PFSK-1 (cell line): ENCODE measurements at regions not wholly inside any gene's neighbourhood (a gene's known extent, or its start where the extent isn't known, plus 50 kb on each side); places are given as distances from the start of the nearest gene placed in this dataset.

ENCODE experiments used
- POLR2AphosphoS5 ChIP-seq: IDR thresholded peaks from 2 replicates; pipeline ENCODE4 v1.6.1; 2012; ENCODE audit warnings: low read depth, mild to moderate bottlenecking, control low read depth, low read length, moderate library complexity
- SIN3A ChIP-seq: IDR thresholded peaks from 2 replicates; pipeline ENCODE4 v1.6.1; 2012; ENCODE audit warnings: mild to moderate bottlenecking, low read length, moderate library complexity, borderline replicate concordance; ENCODE audit not compliant: insufficient read depth
- TAF1 ChIP-seq: IDR thresholded peaks from 2 replicates; pipeline ENCODE4 v1.6.1; 2012; ENCODE audit warnings: low read length, control low read depth, borderline replicate concordance; ENCODE audit not compliant: insufficient read depth
- TF ChIP-seq, protein P1 (sequence below), 2 experiments: IDR thresholded peaks; 2 replicates each; pipeline versions ENCODE4 v1.6.1 to v1.8.0; 2011 to 2012; ENCODE audit warnings: low read depth in 2 of 2, low read length in 2 of 2, control low read depth in 1 of 2, inconsistent platforms in 1 of 2, mild to moderate bottlenecking in 1 of 2, moderate library complexity in 1 of 2; ENCODE audit not compliant: insufficient read depth in 1 of 2

DNA sequence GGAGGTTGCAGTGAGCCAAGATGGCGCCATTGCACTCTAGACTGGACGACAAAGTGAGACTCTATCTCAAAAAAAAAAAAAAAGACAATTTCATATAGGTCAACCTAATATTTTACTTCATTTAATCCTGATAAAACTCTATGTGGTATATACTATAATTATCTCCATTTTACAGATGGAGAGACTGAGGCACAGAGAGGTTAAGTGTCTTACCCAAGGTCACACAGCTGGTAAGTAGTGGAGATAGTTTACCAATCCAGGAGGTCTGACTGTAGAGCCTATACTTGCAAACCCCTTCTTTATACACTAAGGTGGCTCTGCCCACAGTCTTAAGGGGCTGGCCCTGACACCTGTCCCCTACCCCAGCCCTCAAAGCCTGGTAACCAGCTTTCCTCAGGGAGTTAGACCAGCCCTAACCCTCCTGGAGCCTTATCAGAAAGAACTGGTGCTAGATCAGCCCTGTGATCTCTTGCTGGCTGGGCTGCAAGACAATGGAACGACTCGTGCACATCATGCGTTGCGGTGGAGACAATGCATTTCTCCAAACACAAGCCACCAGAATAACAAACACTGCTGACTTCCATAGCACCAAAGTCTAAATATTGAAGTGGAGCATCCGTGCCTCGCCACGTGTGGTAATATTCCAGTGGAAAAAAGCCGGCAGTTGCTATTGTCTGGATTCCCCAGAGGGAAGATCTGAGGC is 60.0 kb upstream of the SMAD3 start:
- TF ChIP-seq POLR2AphosphoS5 (no peak), TAF1 (no peak), SIN3A (no peak)
- TF ChIP-seq, protein P1, sequence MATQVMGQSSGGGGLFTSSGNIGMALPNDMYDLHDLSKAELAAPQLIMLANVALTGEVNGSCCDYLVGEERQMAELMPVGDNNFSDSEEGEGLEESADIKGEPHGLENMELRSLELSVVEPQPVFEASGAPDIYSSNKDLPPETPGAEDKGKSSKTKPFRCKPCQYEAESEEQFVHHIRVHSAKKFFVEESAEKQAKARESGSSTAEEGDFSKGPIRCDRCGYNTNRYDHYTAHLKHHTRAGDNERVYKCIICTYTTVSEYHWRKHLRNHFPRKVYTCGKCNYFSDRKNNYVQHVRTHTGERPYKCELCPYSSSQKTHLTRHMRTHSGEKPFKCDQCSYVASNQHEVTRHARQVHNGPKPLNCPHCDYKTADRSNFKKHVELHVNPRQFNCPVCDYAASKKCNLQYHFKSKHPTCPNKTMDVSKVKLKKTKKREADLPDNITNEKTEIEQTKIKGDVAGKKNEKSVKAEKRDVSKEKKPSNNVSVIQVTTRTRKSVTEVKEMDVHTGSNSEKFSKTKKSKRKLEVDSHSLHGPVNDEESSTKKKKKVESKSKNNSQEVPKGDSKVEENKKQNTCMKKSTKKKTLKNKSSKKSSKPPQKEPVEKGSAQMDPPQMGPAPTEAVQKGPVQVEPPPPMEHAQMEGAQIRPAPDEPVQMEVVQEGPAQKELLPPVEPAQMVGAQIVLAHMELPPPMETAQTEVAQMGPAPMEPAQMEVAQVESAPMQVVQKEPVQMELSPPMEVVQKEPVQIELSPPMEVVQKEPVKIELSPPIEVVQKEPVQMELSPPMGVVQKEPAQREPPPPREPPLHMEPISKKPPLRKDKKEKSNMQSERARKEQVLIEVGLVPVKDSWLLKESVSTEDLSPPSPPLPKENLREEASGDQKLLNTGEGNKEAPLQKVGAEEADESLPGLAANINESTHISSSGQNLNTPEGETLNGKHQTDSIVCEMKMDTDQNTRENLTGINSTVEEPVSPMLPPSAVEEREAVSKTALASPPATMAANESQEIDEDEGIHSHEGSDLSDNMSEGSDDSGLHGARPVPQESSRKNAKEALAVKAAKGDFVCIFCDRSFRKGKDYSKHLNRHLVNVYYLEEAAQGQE (IDR thresholded peaks at IDR 0.05; ENCODE audit: insufficient read depth in 1 of 2, low read depth in 2 of 2, low read length in 2 of 2): no peak
